ENCODE measurements at regions not wholly inside any gene's neighbourhood (a gene's known extent, or its start where the extent isn't known, plus 50 kb on each side); places are given as distances from the start of the nearest gene placed in this dataset.
"Not testable (repeated sequence)": the region's sequence is repeated elsewhere in the genome, so short reads cannot be mapped to it uniquely, and the experiment has no call there.

DNA sequence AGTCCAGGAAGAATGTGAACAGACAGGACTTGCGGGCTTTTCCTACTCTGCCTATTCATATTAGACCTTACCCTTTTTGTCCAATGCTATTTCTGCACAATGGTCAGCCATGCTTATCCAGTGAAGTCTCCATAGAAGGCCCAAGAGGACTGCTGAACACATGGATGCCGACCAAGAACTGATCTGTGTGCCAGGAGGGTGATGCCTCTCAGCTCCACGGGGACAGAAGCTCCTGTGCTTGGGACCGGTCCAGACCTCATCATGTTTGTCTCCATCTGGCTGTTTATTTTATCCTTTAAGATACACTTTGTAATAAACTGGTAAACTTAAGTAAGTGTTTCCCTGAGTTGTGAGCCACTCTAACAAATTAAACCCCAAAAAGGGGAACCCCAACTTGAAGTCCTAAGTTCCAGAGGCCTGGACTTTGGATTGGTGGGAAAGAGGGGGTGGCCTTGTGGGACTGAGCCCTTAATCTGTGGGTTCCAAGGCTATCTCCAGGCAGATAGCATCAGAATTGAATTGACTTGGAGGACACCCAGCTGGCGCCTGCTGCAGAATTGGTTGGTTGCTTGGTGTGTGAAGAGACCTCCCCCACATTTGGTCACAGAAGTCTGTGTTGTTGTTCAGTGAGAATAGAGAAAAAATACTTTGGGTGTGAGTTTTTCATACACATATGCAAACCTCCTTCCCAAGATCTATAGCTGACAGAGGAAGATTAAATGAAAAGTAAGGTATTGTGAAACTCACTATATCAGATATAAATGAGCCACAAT, 57.9 kb upstream of the ANKH start:
- DNase-seq = no peak

DNA sequence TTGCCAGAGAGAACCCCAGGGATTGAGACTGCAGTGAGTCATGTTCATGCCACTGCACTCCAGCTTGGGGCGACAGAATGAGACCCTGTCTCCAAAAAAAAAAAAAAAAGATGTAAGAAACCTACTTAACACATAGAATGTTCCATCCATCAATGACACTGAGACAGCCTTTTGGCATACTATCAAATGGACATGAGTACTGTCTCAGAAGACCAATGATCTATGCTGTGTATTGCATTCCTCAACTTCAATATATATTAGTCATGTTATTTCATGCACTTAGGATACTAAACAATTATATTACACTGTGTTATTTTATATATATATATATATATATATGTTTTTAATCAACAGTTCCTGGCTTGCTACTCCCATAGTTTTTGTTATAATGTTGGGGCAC, 57.1 kb upstream of the ANKH start:
- DNase-seq = no peak

DNA sequence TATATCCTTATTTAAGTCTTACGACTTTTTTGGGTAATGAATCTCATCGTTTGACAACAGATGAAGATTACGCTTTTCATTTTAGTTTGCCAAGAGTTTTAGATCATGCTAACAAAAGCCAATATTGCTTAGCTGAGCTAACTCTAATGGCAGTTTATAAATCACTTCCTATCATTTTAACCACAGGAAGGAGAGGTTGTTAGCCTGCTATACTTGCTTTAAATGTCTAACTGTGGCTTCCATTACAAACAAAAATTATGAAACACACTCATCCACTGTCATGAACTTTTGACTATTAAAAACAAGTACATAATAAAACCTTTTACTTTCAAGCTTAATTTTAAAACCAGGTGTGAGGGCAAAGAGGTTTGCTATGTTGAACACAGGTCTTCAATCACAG, 53.7 kb upstream of the ANKH start:
- no peak for DNase-seq

DNA sequence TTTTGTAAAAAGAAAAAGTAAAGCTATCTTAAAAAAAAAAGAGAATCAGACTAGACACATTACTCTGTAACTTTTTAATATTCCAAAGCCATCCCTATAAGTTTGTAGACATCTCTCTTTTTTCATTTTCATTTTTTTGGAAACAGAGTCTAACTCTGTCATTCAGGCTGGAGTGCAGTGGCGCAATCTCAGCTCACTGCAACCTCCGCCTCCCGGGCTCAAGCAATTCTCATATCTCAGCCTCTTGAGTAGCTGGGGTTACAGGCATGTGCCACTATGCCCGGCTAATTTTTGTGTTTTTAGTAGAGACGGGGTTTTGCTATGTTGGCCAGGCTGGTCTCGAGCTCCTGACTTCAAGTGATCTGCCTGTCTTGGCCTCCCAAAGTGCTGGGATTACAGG, 51.4 kb upstream of the ANKH start:
- DNase-seq = not testable (repeated sequence)

DNA sequence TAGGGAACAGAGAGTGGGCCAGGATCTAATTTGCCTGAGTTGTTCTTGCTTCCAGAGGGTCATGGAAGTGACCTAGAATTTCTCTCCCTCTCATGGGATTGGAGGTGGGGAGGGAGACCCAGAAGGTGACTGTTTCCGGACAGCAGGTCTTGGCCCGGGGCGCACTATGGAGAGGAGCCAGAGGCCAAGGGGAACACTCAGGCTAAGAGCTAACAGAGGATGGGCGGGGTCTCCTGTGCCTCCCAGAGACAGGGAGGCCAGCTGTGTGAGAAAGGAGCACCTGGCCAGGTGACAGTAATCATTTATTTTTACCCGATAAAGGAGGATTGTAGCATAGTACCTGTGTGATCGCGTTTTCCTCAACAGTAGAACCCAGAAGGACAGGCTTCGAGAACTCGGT, 50.9 kb upstream of the ANKH start:
- DNase-seq = no peak
